SK-N-SH treated with all-trans-retinoic acid at 6 μM for 48 hours (cell line): ENCODE measurements at regions not wholly inside any gene's neighbourhood (a gene's known extent, or its start where the extent isn't known, plus 50 kb on each side); places are given as distances from the start of the nearest gene placed in this dataset.

Source experiments
- ATAC-seq: fragments of 200-7000 bp; cut with Tn5 transposase; 3 replicates; pipeline ENCODE4 v1.9.1; 2020; ENCODE audit warnings: mild to moderate bottlenecking, moderate library complexity
- ARNTL ChIP-seq: fragments of 450-650 bp; formaldehyde crosslinking; IDR thresholded peaks from 2 replicates; pipeline ENCODE4 v1.5.0; 2020; ENCODE audit warnings: low read depth, mild to moderate bottlenecking, moderate library complexity, borderline replicate concordance
- CREB5 ChIP-seq: fragments of 250-450 bp; sonication (Bioruptor Pico); IDR thresholded peaks from 2 replicates; pipeline ENCODE4 v1.5.1; 2020; ENCODE audit warnings: low read depth, mild to moderate bottlenecking, moderate library complexity
- CSDC2 ChIP-seq: fragments of 250-450 bp; sonication (Bioruptor Pico); IDR thresholded peaks from 2 replicates; pipeline ENCODE4 v1.5.0; 2020; ENCODE audit warnings: mild to moderate bottlenecking, moderate library complexity
- CSRNP3 ChIP-seq: fragments of 250-450 bp; sonication (Bioruptor Pico); IDR thresholded peaks from 2 replicates; pipeline ENCODE4 v1.5.1; 2021; ENCODE audit warnings: mild to moderate bottlenecking, moderate library complexity
- ESRRG ChIP-seq: fragments of 250-450 bp; sonication (Bioruptor Pico); IDR thresholded peaks from 2 replicates; pipeline ENCODE4 v1.6.1; 2021; ENCODE audit warnings: mild to moderate bottlenecking
- GLIS3 ChIP-seq: fragments of 250-450 bp; sonication (Bioruptor Pico); IDR thresholded peaks from 2 replicates; pipeline ENCODE4 v1.5.0; 2020; ENCODE audit warnings: mild to moderate bottlenecking, moderate library complexity
- ISL1 ChIP-seq: fragments of 250-450 bp; sonication (Bioruptor Pico); IDR thresholded peaks from 2 replicates; pipeline ENCODE4 v2.1.2; 2022; ENCODE audit warnings: mild to moderate bottlenecking, moderate library complexity
- OSR1 ChIP-seq: fragments of 250-450 bp; sonication (Bioruptor Pico); IDR thresholded peaks from 2 replicates; pipeline ENCODE4 v1.8.0; 2022; ENCODE audit warnings: moderate library complexity, mild to moderate bottlenecking, inconsistent platforms
- PATZ1 ChIP-seq: fragments of 250-450 bp; sonication (Bioruptor Pico); IDR thresholded peaks from 2 replicates; pipeline ENCODE4 v1.8.0; 2020; ENCODE audit warnings: mild to moderate bottlenecking, moderate library complexity, borderline replicate concordance
- POU6F1 ChIP-seq: fragments of 250-450 bp; sonication (Bioruptor Pico); IDR thresholded peaks from 2 replicates; pipeline ENCODE4 v1.8.0; 2021; ENCODE audit warnings: low read depth, mild to moderate bottlenecking, moderate library complexity, borderline replicate concordance
- PPARA ChIP-seq: fragments of 250-450 bp; sonication (Bioruptor Pico); IDR thresholded peaks from 2 replicates; pipeline ENCODE4 v1.5.0; 2020; ENCODE audit warnings: mild to moderate bottlenecking, borderline replicate concordance
- RARB ChIP-seq: fragments of 250-450 bp; sonication (Bioruptor Pico); IDR thresholded peaks from 2 replicates; pipeline ENCODE4 v1.8.0; 2021; ENCODE audit warnings: mild to moderate bottlenecking, moderate library complexity
- SNAI2 ChIP-seq: fragments of 250-450 bp; sonication (Bioruptor Pico); IDR thresholded peaks from 2 replicates; pipeline ENCODE4 v1.5.0; 2020; ENCODE audit warnings: mild to moderate bottlenecking, moderate library complexity
- TOX ChIP-seq: fragments of 250-450 bp; sonication (Bioruptor Pico); IDR thresholded peaks from 2 replicates; pipeline ENCODE4 v1.8.0; 2021; ENCODE audit warnings: mild to moderate bottlenecking, moderate library complexity, borderline replicate concordance
- TSHZ2 ChIP-seq: fragments of 250-450 bp; sonication (Bioruptor Pico); IDR thresholded peaks from 2 replicates; pipeline ENCODE4 v1.5.0; 2020; ENCODE audit warnings: mild to moderate bottlenecking, moderate library complexity
- ZC3H10 ChIP-seq: fragments of 250-450 bp; sonication (Bioruptor Pico); IDR thresholded peaks from 2 replicates; pipeline ENCODE4 v1.5.1; 2021; ENCODE audit warnings: mild to moderate bottlenecking, moderate library complexity
- ZFP3 ChIP-seq: fragments of 250-450 bp; sonication (Bioruptor Pico); IDR thresholded peaks from 2 replicates; pipeline ENCODE4 v1.5.0; 2020; ENCODE audit warnings: mild to moderate bottlenecking, moderate library complexity
- ZFP30 ChIP-seq: fragments of 450-650 bp; formaldehyde crosslinking; IDR thresholded peaks from 2 replicates; pipeline ENCODE4 v1.5.0; 2022; ENCODE audit warnings: mild to moderate bottlenecking, moderate library complexity
- ZNF565 ChIP-seq: fragments of 450-650 bp; formaldehyde crosslinking; conservative IDR thresholded peaks from 2 replicates; pipeline ENCODE4 v1.5.0; 2020; ENCODE audit warnings: low read depth, mild to moderate bottlenecking, moderate library complexity
- ZNF70 ChIP-seq: fragments of 450-650 bp; formaldehyde crosslinking; IDR thresholded peaks from 2 replicates; pipeline ENCODE4 v1.5.0; 2020; ENCODE audit warnings: mild to moderate bottlenecking, moderate library complexity
- ZNF8 ChIP-seq: fragments of 450-650 bp; formaldehyde crosslinking; IDR thresholded peaks from 2 replicates; pipeline ENCODE4 v1.5.0; 2020; ENCODE audit warnings: mild to moderate bottlenecking, moderate library complexity

- TF ChIP-seq ZNF565 (no peak), SNAI2 (CRISPR knock-in tag) (no peak), TOX (no peak), CREB5 (CRISPR knock-in tag) (no peak), CSDC2 (CRISPR knock-in tag) (no peak), GLIS3 (no peak), ZC3H10 (CRISPR knock-in tag) (no peak), ZNF8 (CRISPR knock-in tag) (no peak), OSR1 (CRISPR knock-in tag) (no peak), ISL1 (no peak)
- ATAC-seq = no peak
Observed at GRCh38 chr2:35929551-35929950, 426.0 kb upstream of the CRIM1 start.

GRCh38 chr2:35920061-35920460, 435.5 kb upstream of the CRIM1 start:
- ATAC-seq = no peak
- TF ChIP-seq CSDC2 (CRISPR knock-in tag) (no peak), ZNF70 (CRISPR knock-in tag) (no peak), TOX (no peak), ARNTL (no peak), ZC3H10 (CRISPR knock-in tag) (no peak), GLIS3 (no peak), ZFP3 (CRISPR knock-in tag) (no peak), ZFP30 (no peak), OSR1 (CRISPR knock-in tag) (no peak), PATZ1 (CRISPR knock-in tag) (no peak), TSHZ2 (no peak)

- no peak for TF ChIP-seq ZFP30
- no peak for TF ChIP-seq ZFP3 (CRISPR knock-in tag)
- no peak for TF ChIP-seq OSR1 (CRISPR knock-in tag)
- no peak for TF ChIP-seq CREB5 (CRISPR knock-in tag)
- TF ChIP-seq PATZ1 (CRISPR knock-in tag) = no peak
- TF ChIP-seq ESRRG = no peak
- no peak for TF ChIP-seq CSDC2 (CRISPR knock-in tag)
- TF ChIP-seq POU6F1 (CRISPR knock-in tag) = no peak
- no peak for TF ChIP-seq ZNF565
- TF ChIP-seq ZC3H10 (CRISPR knock-in tag) = no peak
- TF ChIP-seq ZNF8 (CRISPR knock-in tag) = no peak
- TF ChIP-seq CSRNP3 (CRISPR knock-in tag) = no peak
- no peak for TF ChIP-seq ISL1
- TF ChIP-seq PPARA (CRISPR knock-in tag) = no peak
- no peak for TF ChIP-seq ZNF70 (CRISPR knock-in tag)
- TF ChIP-seq RARB (CRISPR knock-in tag) = no peak
- no peak for ATAC-seq
Observed at GRCh38 chr2:35915261-35915660, 440.3 kb upstream of the CRIM1 start.
